ENCODE measurements at regions not wholly inside any gene's neighbourhood (a gene's known extent, or its start where the extent isn't known, plus 50 kb on each side); places are given as distances from the start of the nearest gene placed in this dataset.
"Not testable (repeated sequence)": the region's sequence is repeated elsewhere in the genome, so short reads cannot be mapped to it uniquely, and the experiment has no call there.

GRCh38 chr7:66542528-66543269 is 86.0 kb upstream of the KCTD7 start:
- DNase-seq: no peak

GRCh38 chr7:66549466-66549865 is 79.2 kb upstream of the KCTD7 start:
- no peak for DNase-seq

GRCh38 chr7:66553001-66553400 is 75.7 kb upstream of the KCTD7 start:
- DNase-seq: no peak

- not testable (repeated sequence) for DNase-seq
Measured at GRCh38 chr7:66553675-66554074, 75.0 kb upstream of the KCTD7 start.

GRCh38 chr7:66554291-66554690 is 74.4 kb upstream of the KCTD7 start:
- not testable (repeated sequence) for DNase-seq

- DNase-seq: not testable (repeated sequence)
Measured at GRCh38 chr7:66554842-66555430, 73.7 kb upstream of the KCTD7 start.

GRCh38 chr7:66556177-66556548 is 72.5 kb upstream of the KCTD7 start:
- no peak for DNase-seq

- no peak for DNase-seq
Measured at GRCh38 chr7:66556549-66557213, 72.0 kb upstream of the KCTD7 start.

GRCh38 chr7:66557214-66558200 is 71.2 kb upstream of the KCTD7 start:
- DNase-seq: no peak

- DNase-seq: no peak
Measured at GRCh38 chr7:66558201-66558641, 70.5 kb upstream of the KCTD7 start.

GRCh38 chr7:66558660-66559465 is 69.8 kb upstream of the KCTD7 start:
- DNase-seq: no peak

- DNase-seq: no peak
Measured at GRCh38 chr7:66564045-66564444, 64.6 kb upstream of the KCTD7 start.

GRCh38 chr7:66570179-66570578 is 58.5 kb upstream of the KCTD7 start:
- DNase-seq: not testable (repeated sequence)

- no peak for DNase-seq
Measured at GRCh38 chr7:66571568-66571967, 57.1 kb upstream of the KCTD7 start.

GRCh38 chr7:66573782-66574495 is 54.7 kb upstream of the KCTD7 start:
- DNase-seq: not testable (repeated sequence)

GRCh38 chr7:66574768-66575167 is 53.9 kb upstream of the KCTD7 start:
- DNase-seq: not testable (repeated sequence)

- DNase-seq: no peak
Measured at GRCh38 chr7:66575398-66575797, 53.3 kb upstream of the KCTD7 start.

GRCh38 chr7:66576646-66577045 is 52.0 kb upstream of the KCTD7 start:
- DNase-seq: no peak
